ENCODE measurements at regions not wholly inside any gene's neighbourhood (a gene's known extent, or its start where the extent isn't known, plus 50 kb on each side); places are given as distances from the start of the nearest gene placed in this dataset.

DNA sequence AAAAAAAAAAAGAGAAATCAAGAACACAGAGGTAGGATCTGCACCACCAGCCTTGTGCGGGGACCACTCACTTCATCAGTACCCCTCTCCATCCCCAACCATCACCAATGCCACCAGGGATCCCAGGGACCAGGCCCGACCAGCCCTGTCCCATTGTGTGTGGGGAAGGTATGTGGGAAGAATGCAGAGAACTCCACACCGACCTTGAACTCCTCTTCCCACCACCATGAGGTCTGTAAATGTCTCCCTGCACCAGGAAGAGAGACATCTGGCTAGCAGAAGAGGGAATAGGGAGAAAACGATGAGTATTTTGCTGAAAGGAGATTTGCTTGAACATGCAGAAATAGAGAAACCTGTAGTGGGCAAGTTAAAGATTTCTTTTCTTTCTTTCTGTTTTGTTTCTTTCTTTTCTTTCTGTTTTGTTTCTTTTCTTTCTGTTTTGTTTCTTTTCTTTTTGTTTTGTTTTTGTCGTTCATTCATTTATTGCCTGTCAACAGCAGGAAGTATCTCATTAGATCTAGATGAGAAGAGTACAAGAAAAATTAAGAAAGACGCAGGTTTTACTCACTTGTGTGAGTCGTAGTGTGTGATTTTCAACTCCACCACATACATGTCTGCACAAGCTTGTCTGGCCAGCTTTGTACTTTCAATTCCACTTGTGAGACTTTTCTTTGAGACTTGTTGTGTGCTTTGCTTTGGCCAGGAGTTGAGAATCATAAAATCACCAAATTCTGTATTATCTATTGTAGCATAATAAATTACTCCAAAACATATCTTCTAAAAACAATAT lies 179.8 kb upstream of the HAAO start:
- no peak for DNase-seq (ENCODE audit: low spot score)

DNA sequence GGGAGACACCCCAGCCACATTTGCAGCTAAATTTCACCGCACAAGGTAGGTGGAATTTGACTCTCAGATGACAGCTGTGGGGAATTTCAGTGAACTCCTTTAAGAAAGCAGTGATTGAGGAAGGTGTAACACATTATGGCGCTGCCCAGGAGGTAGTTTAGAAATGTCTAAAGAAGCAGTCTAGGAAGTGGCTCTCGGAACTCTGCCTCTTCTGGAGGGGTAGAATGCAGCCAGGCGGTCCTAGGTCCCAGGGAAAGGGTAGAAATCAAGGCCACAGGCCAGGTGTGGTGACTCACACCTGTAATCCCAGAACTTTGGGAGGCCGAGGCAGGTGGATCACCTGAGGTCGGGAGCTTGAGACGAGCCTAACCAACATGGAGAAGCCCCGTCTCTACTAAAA lies 179.0 kb upstream of the HAAO start:
- no peak for DNase-seq (ENCODE audit: low spot score)

- DNase-seq (ENCODE audit: low spot score), result no peak
These were observed 177.8 kb upstream of the HAAO start for GRCh38 chr2:42970151-42970550.

GRCh38 chr2:42969231-42970150 lies 177.1 kb upstream of the HAAO start:
- DNase-seq (ENCODE audit: low spot score), result no peak

GRCh38 chr2:42967959-42968674 lies 175.7 kb upstream of the HAAO start:
- DNase-seq (ENCODE audit: low spot score), result no peak

DNA sequence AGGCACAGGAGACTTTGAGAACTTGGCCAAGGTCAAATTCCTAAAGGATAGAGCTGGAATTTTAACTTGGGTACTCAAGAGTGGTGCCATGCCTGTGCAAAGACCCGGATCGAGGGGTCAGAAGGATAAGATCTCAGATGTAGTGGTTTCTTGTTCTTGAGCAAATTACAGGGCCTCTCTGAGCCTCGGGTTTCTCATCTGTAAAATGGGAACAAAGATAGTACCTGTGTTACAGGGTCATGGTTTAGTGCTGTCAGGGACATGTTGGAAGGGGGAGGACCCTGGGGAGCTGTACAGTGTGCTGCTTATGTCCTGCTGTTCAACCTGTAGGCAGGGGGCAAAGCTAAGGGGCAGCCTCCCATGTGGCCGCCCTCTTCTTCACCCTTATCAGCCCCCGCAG lies 173.5 kb upstream of the HAAO start:
- DNase-seq (ENCODE audit: low spot score), result no peak

GRCh38 chr2:42965196-42965595 lies 172.8 kb upstream of the HAAO start:
- DNase-seq (ENCODE audit: low spot score), result no peak

GRCh38 chr2:42964439-42965083 lies 172.2 kb upstream of the HAAO start:
- no peak for DNase-seq (ENCODE audit: low spot score)

DNA sequence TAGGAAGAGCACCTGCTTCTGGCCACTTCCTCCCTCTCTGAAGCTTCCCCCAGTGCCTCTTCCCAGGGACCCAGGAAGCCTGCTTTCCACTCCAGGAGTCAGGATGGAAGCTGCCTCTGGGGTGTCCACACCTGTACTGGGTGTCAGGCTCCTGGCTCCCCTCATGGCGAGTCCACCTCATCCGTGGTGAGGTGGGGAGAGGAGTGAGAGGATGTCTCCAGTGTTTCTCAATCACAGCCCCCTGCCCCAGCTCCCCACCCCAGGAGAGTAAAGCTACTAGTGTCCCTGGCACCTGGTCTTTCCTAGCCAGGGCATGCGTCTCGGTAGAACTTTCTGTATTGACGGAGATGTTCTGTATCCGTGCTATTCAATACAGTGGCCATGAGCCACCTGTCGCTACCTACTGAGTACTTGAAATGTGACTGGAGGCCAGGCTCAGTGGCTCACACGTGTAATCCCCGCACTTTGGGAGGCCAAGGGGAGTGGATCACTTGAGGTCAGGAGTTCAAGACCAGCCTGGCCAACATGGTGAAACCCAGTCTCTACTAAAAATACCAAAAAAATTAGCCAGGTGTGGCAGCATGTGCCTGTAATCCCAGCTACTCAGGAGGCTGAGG lies 171.2 kb upstream of the HAAO start:
- no peak for DNase-seq (ENCODE audit: low spot score)

DNA sequence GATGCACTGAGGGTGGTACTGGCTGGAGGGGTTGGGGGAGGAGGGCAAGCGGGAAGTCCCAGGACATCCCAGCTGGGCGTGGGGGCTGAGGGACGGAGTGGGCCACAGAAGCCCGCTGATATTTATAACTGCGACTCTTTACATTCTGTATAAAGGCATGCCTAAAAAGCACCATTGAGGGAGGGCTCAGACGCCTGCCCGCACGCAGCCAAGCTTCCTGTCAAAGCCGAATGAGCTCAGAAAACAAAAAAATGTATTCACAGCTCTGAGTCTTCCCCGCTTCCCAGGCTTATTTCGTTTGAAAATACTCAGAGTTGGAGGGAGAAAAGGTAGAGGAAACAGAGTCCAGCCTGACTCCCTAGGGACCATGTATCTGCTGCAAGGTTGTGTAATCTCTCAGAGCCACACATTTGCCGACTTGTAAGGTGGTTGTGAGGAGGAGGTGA lies 170.1 kb upstream of the HAAO start:
- DNase-seq (ENCODE audit: low spot score), result no peak

DNA sequence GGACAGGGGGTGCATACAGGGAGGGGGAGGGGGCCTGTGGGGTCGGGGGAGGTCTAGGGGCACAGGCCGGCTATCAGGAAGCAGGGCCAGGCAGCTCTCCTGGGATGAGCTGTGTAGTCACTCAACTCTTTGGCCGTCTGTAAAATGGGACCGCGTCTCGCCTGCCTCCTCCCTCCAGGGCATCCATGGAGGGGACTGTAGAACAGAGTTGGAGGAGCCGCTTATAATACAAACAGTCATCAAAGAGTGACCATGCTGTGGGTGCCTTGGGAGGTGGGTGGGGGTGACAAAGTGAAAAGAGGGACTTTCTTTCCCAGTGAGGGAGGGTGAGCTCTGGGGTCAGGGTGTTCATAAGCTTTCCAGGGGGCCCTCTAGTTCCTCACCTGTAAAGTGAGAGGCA lies 169.6 kb upstream of the HAAO start:
- no peak for DNase-seq (ENCODE audit: low spot score)

DNA sequence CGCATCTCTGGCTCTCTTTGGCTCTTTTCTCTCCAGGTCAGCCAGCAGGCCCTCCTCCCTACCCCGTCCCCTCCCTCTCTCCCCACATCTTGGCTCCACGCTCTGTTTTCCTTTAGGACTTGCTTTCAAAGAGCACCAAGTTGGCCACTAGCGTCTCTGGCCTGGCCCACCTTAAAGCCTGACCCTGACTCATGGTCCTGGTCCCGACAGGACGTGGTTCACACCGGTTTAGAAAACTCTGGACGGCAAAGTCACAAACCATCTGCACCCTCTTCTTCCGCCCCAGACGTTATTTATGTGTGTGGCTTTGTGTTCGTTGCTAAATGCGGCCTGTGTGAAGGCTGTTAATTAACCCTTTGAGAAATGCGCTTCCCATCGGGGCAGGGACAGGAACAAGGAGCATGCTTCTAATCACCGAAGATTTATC lies 169.0 kb upstream of the HAAO start:
- no peak for DNase-seq (ENCODE audit: low spot score)

DNA sequence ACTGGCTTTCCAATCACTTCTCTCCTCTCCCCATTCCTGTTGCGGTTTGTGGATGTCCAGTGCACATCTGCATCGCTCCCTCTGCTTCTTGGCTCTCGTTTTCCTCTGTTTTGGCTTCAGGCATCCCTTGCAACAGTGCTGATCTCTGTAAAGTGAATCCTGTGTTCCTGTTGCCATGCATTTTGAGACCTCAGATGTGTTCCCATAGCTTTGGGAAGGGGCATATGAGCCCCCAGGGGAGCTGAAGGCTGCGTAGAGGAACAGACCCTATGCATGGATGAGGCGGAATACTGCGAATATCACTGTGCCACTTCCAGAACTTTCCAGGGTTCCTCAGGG lies 168.4 kb upstream of the HAAO start:
- DNase-seq (ENCODE audit: low spot score), result no peak

- no peak for DNase-seq (ENCODE audit: low spot score)
These were observed 167.8 kb upstream of the HAAO start for GRCh38 chr2:42960002-42960841.

DNA sequence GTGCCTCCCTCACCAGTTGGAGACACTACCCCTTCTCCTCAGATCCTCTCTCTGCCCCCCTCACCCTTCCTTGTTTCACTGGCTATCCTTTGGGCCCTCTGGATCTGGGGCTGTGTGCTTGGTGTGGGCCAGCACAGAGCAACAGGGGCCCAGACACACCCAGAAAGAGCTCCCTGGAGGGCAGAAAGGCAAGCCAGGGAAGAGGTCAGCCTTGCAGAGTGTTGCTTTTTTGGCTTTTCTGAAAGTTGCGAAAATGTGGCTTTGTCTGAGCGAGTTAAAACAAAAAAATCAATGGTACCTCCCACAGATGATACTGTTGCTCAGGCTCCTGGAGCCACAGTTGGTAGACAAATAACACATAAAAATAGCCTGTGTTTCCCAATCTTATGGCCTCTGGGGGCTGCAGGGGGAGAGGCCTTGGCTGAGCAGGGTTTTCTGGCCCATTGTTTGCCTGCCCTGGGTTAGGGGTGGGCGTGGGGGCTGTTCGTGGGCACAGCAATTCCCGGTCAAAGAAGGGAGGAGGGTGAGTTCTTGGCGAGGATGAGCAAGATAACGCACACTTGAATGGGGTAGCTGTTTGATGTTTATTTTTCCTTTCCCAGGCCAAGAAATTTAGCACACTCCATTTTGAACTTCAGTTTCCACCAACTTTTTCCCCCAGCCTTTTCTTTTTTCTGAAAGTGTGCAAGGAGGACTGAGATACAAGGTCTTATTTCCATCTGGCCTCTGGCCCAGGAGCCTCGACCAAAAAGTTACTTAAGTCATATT lies 167.0 kb upstream of the HAAO start:
- DNase-seq (ENCODE audit: low spot score), result no peak

GRCh38 chr2:42958741-42959233 lies 166.4 kb upstream of the HAAO start:
- no peak for DNase-seq (ENCODE audit: low spot score)

DNA sequence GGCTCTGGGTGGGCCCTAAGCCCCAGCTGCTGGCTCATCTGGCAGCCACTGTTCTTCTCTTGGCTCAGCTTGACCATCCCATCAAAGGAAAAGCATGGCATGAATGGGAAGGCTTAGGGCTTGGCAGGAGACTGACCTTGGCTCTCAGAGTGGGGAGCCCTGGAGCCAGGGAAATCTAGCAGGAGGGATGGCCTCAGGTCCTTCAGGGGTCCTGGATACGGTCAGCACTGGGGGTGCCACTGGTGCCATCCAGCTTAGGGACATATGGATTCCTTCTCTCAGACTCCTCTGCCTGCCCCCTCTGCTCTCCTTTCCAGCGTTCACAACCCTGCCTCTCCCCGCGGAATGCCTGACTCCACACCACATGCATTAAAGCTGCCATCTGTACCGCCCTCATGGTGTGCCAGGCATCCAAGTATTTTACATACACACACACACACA lies 165.5 kb upstream of the HAAO start:
- no peak for DNase-seq (ENCODE audit: low spot score)

DNA sequence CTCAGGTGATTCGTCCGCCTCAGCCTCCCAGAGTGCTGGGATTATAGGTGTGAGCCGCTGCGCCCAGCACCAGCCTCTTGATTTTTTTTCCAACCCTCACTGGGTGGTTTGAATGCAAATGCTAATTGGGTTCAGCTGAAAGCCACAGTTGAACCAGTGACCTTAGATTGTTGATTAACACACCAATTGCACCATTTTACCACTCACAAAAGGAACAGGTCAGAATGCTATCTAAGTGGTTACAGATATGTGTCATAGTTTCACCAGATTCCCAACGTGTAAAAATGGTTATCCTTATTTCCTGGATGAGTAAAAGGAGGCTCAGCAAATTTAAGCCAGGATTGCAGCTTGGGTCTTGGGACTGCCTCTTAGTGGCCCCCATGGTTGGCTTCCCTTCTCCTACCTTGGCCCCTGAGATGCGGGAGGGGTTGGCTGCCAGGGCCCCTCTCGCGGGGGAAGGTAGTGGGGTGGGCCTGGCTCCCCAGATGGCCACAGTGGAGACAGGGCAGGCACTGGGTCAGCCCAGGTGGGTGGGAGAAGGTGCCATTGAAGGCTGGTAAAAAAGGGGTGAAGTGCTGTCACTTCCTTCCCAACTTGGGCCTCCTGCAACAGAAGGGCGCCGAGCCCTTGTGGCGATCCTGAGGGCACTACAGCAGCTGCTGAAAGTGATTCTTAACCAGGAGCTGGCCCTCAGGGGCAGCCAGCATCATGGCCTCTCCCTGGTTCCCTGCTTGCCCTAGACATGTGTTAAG lies 164.9 kb upstream of the HAAO start:
- DNase-seq (ENCODE audit: low spot score), result no peak
